SKM-1 treated with dmso at 0.1 percent for 144 hours (cell line): ENCODE measurements at regions not wholly inside any gene's neighbourhood (a gene's known extent, or its start where the extent isn't known, plus 50 kb on each side); places are given as distances from the start of the nearest gene placed in this dataset.

Source experiments
- DNase-seq: peaks from one replicate; lab custom pipeline; 2025; ENCODE audit not compliant: unreplicated experiment; lab: John Stamatoyannopoulos, UW

- no peak for DNase-seq
Measured at GRCh38 chr14:101101456-101102056, 198.0 kb upstream of the RTL1 start.

DNA sequence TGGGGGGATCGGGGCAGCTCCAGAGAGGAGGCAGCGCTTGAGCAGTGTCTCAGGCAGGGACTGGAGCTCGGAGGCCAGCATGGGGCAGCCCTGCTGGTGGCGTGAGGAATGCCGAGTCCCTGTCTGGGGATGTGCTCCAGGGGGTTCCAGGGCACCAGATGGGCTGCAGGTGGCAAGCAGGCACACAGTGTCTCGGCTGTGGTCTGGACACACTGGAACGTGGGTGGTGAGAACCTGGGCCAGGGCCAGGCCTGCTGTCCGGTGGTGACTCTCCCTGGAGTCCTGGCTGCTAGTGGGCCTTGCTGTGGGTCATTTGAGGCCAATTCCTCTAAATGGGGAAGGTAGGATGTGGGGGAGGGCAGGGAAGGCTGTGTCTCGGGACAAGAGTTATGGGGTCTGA lies 199.4 kb upstream of the RTL1 start:
- no peak for DNase-seq

DNA sequence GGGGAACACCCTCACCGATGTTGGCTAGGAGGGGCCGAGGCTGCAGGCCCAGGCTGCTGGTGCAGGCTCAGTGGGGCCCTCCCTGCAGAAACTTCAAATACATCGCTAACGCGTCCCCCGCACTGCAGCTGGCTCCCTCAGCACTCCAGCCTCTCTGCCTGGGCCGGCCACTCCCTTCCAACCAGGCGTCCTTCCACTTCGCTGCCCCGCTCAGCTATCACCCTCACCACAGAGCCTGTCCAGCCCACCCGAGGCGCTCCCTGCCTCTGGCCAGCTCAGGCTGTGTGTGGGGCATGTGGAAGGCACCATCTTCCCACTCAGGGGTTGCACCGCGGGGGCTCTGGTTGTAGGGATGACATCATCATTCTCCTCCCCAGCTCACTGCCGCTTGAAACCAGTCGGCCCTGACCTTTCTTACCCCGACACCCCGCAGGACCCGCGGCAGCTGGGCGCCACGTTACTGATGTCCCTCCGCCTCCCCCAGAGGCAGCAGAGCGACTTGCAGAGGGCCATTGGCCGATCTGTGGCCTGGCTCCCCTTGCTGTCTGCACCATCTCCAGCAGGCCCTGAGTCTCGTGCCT lies 199.9 kb upstream of the RTL1 start:
- no peak for DNase-seq

DNA sequence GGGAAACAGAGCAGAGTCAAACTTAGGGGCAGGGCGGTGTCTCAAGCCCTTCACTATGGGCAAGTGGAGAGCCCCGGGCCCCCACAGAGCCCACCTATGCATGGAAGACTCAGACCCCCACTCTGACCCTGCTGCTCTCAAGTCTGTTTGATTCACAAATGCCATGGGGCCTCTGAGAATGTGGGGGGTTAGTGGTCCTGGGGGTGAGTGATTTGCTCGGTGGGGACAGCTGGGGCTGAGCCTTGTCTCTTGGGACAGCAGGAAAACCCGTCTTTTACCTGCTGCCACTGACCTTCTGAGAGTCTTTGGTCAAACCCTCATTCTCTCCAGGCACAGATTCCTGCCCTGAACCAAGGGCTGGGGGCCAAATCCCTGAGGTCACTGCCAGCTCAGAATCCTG lies 201.0 kb upstream of the RTL1 start:
- DNase-seq: no peak

- DNase-seq: no peak
Measured at GRCh38 chr14:101105045-101105444, 201.5 kb upstream of the RTL1 start.

- no peak for DNase-seq
Measured at GRCh38 chr14:101108579-101109346, 205.2 kb upstream of the RTL1 start.

GRCh38 chr14:101109347-101109638 lies 205.8 kb upstream of the RTL1 start:
- DNase-seq: no peak

GRCh38 chr14:101109981-101110728 lies 206.6 kb upstream of the RTL1 start:
- DNase-seq: no peak

GRCh38 chr14:101110729-101111619 lies 207.5 kb upstream of the RTL1 start:
- no peak for DNase-seq

DNA sequence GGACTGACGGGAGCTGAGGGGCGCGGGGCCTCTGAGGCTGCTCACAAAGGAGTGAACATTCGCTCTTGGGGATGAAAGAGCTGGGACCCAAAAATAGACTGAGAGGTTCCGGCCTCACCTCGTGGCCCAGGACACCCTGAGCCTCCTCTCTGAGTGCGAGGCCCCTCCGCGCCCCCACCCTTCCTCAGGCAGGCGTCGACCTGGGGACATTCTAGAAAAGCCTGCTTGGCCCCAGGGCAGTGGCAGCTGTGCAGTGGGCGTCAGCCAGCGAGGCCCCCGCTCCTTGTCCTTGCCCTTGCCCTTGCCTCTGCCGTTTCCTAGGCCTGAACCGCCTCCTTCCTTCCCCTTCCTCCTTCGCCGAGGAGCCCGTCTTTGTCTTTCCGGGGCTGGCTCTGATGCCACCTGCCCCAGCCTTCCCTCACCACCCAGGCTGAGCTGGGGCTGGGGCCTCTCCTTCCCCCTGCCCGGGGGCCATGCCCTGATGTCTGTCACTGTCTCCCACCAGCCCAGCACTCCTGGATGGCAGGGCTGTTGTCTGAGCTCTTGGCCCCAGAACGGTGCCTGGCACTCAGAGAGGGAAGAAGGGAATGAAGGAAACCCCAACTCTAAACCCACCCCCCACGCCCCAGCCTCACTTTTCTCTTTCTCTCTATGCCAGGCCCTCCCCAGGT lies 208.2 kb upstream of the RTL1 start:
- no peak for DNase-seq

DNA sequence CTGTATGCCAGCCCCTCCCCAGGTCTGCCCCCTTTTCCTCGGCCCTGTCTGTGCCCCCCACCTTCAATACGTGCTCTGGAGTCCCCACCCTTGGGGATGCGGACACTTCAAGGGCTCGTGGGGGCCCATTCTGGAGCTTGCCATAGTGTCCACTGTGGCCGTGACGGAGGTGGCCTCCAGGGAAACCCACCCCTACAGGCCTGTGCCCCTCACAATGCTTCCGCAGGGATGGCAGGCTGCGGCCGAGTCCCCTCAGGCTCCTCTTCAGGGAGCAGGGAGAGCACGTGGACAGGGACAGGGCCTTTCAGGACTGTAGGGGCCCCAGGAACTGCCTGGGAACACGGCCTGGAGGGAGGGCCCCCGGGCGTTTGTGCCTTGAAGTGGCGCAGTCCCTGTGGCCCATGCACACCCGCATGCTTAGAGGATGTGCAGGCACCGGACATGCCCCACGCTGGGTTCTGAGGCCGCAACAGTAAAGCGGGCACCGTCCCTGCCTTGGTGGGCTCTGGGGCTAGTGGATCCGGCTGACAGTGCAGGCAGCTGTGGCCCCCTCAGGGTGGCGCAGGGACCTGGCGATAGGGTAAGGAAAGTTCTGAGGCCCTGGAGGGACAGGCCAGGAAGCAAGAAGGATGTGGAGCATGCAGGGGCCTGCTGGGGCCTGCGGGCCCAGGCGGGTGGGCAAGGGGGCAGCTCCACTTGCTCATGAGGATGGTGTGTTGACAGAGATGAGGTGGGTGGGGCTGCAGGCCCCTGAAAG lies 209.0 kb upstream of the RTL1 start:
- DNase-seq: no peak

DNA sequence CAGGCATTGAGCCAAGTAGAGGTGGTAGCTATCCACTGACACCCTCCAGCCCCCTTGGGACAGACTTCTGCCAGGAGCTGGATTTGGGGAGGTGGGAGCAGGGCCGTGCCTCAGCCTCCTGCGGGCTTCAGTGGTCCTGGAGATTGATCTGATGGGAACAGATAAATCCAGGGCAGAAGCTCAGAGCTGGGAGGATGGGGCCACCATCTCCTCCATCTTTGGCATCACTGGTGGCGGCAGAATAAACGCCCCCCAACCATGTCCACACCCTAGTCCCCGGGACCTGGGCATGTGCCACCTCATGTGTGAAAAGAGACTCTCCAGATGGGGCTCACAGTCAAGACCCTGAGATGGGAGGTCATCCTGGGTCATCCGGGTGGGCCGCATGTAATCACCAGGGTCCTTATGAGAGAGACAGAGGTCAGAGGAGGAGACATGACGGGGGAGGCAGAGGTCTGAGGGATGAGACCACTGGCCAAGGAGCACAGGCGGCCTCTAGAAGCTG lies 209.6 kb upstream of the RTL1 start:
- no peak for DNase-seq

DNA sequence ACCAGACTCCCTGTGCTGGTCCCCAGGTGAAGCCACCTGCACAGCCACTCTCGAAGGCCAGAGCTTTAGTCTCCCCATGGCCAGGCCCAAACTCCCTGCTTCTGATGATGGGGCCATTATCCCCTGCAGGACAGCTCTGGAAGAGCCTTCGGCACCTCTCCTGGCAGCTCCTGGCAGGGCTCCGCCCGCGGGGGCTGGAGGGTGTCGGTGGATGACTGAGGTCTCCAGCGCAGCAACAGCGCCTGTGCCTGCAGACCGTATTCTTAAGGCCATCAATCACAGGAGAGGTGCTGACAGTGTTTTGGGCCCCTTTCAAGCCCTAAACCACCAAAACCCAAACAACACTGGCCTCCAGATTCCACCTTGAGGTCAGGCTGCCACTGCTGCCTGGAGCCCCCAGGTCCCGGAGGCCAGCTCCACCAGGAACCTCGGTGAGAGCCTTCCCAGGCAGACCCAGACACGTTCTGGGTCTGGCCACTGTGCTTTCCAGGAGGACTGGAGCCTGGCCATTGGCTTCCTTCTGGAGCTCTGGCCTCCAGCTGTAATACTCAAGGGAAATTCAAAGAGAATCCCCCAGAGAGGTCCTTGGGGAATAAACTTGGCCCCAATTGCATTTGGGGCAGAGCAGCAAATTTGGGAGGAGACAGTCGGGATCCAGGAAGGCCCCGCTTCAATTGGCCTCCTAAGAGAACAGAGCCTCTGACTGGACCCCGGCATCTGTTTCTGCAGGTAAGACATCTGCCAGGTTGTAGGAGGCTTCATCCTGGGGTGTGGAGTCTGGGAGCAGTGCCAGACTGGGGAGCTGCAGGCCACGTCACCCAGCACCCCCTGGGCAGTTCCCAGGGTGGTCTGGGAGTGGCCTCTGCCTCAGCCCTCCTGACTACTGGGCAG lies 210.6 kb upstream of the RTL1 start:
- DNase-seq: no peak

GRCh38 chr14:101114726-101115515 lies 211.4 kb upstream of the RTL1 start:
- no peak for DNase-seq

DNA sequence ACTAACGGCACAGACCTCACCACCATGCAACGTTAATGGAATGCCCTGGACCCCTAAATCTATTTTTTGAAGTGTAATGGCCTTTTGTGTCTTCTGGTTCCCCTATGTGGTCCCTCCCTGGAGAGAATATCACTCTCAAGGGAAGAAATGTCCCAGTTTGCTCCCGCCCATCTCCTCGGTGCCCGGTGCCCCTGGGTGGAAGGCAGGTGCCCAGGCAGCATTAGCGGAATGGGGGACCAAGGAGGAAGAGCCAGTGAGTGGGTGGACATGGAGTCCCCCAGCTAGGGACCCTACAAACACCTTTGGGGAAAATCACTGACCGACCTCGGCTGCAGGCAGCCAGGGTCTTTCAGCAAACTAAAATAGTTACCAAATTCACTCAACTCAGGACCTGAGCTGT lies 212.1 kb upstream of the RTL1 start:
- no peak for DNase-seq

DNA sequence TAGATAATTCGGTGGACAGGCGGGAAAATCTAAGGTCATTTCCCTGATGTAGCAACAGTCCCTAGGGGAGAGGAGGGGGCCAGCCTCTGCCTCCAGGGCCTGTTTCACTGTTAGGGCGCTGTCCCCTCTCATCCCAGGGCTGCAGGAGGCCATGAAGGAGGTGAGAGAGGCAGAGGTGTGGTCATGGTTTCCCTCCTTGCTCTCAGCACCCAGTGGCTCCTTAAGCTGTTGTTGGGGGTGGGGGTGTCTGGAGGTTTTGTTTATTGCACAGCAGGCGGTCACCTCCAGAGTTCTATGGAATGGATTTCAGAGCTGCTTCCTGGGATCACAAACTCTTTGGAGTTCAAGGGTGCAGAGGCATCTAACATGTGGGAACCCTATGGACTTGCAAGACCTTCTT lies 212.5 kb upstream of the RTL1 start:
- no peak for DNase-seq

DNA sequence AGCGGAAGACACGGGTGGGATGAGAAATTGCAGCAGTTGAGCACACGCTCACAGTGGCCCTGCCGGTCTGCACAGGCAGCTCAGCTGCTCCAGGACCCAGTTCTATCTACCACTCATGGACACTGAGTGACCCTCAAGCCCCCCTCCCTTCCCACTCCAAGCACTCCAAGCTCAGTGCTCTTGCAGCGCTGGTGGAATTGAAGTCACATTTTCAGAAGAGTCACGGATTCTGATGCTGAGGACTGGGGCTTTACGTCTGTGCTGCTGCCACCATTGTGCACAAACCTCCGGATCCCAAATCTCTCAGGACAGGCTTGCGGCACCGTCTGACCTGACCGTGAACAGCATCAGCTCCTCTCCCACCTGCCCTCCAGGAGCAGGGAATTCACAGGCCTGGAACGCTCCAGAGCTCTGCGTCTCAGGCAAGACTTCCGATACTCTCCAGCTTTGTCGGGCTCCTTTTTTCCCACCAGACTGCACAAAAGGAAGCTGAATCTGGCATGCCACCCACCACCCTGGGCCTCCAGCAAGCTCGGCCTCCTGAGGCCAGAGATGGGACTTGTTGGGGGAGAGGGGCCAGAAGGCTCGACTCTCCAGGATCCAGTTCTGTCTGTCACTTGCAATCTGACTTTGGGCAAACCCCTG lies 213.1 kb upstream of the RTL1 start:
- DNase-seq: no peak
